K562 (cell line): ENCODE measurements at regions not wholly inside any gene's neighbourhood (a gene's known extent, or its start where the extent isn't known, plus 50 kb on each side); places are given as distances from the start of the nearest gene placed in this dataset.

Experiments
- ATAC-seq: fragments of 200-7000 bp; cut with Tn5 transposase; 3 replicates; pipeline ENCODE4 v1.9.1; 2020; ENCODE audit warnings: moderate library complexity
- BruUV-seq: library from RNA; stranded (reverse); fragments of 400-500 nt; replicated peaks from 2 replicates; lab custom pipeline; 2021; lab: Mats Ljungman, UMichigan
- CTCF ChIA-PET: fragments of 300-600 bp; formaldehyde crosslinking; extraction: SDS; loops from one replicate; lab custom pipeline; 2021; ENCODE audit warnings: low intra/inter-chr PET ratio; lab: Yijun Ruan, JAX
- POLR2A ChIA-PET: fragments of 300-600, 350-650 bp; sonication (Branson Sonifier 250); formaldehyde crosslinking; extraction: SDS; loops from one replicate; lab custom pipeline; 2021; ENCODE audit warnings: antibody characterized with exemption, inconsistent platforms; lab: Yijun Ruan, JAX
- DNase-seq, 4 experiments: peaks; one replicate each; pipeline versions ENCODE4 v3.0.0 to v3.0.0-alpha.2; 2011 to 2018; ENCODE audit warnings: low spot score in 3 of 4, mixed read lengths in 3 of 4; ENCODE audit errors: extremely low read depth in 1 of 4
- FAIRE-seq: peaks from 2 replicates; lab custom pipeline; 2011; peaks lifted over from hg19 to GRCh38; lab: Jason Lieb, UNC
- H2AFZ ChIP-seq: 2 replicates; pipeline ENCODE4 v1.6.0; 2011; ENCODE audit warnings: low read depth, low read length, control low read depth, inconsistent platforms
- H3K27ac ChIP-seq: fragments of 200-600 bp; 3 replicates; pipeline ENCODE4 v1.8.0; 2011; ENCODE audit warnings: low read depth, mild to moderate bottlenecking, control low read depth, inconsistent platforms, low read length, moderate library complexity, mixed read lengths; ENCODE audit errors: extremely low read depth
- H3K27me3 ChIP-seq, 2 experiments: fragments of 300-600 bp in 1 of 2; 2 replicates in 1 of 2; 3 replicates in 1 of 2; pipeline versions ENCODE4 v1.6.0 to v1.8.0; 2011; ENCODE audit warnings: inconsistent platforms in 2 of 2, low read length in 2 of 2, mild to moderate bottlenecking in 1 of 2, mixed read lengths in 1 of 2, moderate library complexity in 1 of 2; ENCODE audit not compliant: control insufficient read depth in 2 of 2, insufficient read depth in 2 of 2
- H3K36me3 ChIP-seq: fragments of 300-600 bp; 3 replicates; pipeline ENCODE4 v1.8.0; 2011; ENCODE audit warnings: mild to moderate bottlenecking, low read length, inconsistent platforms; ENCODE audit not compliant: control insufficient read depth, insufficient read depth
- H3K4me1 ChIP-seq, 2 experiments: fragments of 200-600 bp in 1 of 2; replicated peaks in 1 of 2; 2 replicates in 1 of 2; 3 replicates in 1 of 2; pipeline versions ENCODE4 v1.5.1 to v1.8.0; 2011; ENCODE audit warnings: inconsistent platforms in 2 of 2, low read length in 2 of 2, mild to moderate bottlenecking in 1 of 2, mixed read lengths in 1 of 2, moderate library complexity in 1 of 2; ENCODE audit not compliant: control insufficient read depth in 2 of 2, insufficient read depth in 2 of 2
- H3K4me2 ChIP-seq: 2 replicates; pipeline ENCODE4 v1.6.1; 2011; ENCODE audit warnings: low read length, control low read depth, inconsistent platforms, mixed read lengths; ENCODE audit not compliant: insufficient read depth
- H3K4me3 ChIP-seq: fragments of 200-600 bp; sonication (generic), shearing (Covaris generic); 2 replicates; pipeline ENCODE4 v1.5.1; 2016; ENCODE audit warnings: control low read depth, inconsistent platforms
- H3K79me2 ChIP-seq: fragments of 200-600 bp; 3 replicates; pipeline ENCODE4 v1.8.0; 2011; ENCODE audit warnings: low read length, inconsistent platforms; ENCODE audit not compliant: control insufficient read depth, insufficient read depth
- H3K9ac ChIP-seq, 2 experiments: 2 replicates each; pipeline versions ENCODE4 v1.6.0 to v1.6.1; 2011; ENCODE audit warnings: low read depth in 2 of 2, low read length in 2 of 2, control low read depth in 1 of 2, inconsistent platforms in 1 of 2, mild to moderate bottlenecking in 1 of 2, mixed read lengths in 1 of 2; ENCODE audit not compliant: insufficient read depth in 1 of 2
- H3K9me1 ChIP-seq: one replicate; pipeline ENCODE4 v1.6.0; 2011; ENCODE audit warnings: inconsistent platforms, mild to moderate bottlenecking, low read length, moderate library complexity; ENCODE audit not compliant: control insufficient read depth, insufficient read depth
- H3K9me3 ChIP-seq: replicated peaks from 2 replicates; pipeline ENCODE4 v1.5.1; 2011; ENCODE audit warnings: low read depth, low read length, inconsistent platforms; ENCODE audit not compliant: control insufficient read depth, insufficient read depth
- H4K20me1 ChIP-seq: replicated peaks from 2 replicates; pipeline ENCODE4 v1.6.1; 2011; ENCODE audit warnings: low read length, inconsistent platforms, mixed read lengths; ENCODE audit not compliant: control insufficient read depth, insufficient read depth
- ARHGAP35 ChIP-seq: fragments of 450-650 bp; IDR thresholded peaks from 2 replicates; pipeline ENCODE4 v1.6.1; 2018; ENCODE audit not compliant: partially characterized antibody
- CUX1 ChIP-seq: fragments of 200-800 bp; sonication (Bioruptor generic); IDR thresholded peaks from 2 replicates; pipeline ENCODE4 v1.6.1; 2016; ENCODE audit warnings: missing genetic modification characterization, missing compliant biosample characterization
- JUNB ChIP-seq: fragments of 450-650 bp; formaldehyde crosslinking; conservative IDR thresholded peaks from 2 replicates; pipeline ENCODE4 v1.4.0; 2020; ENCODE audit warnings: mild to moderate bottlenecking
- MED1 ChIP-seq: sonication (generic); formaldehyde crosslinking; IDR thresholded peaks from 2 replicates; pipeline ENCODE4 v1.8.1; 2023; ENCODE audit warnings: missing genetic modification reagents, borderline replicate concordance
- POLR2AphosphoS2 ChIP-seq: IDR thresholded peaks from 2 replicates; pipeline ENCODE4 v1.6.1; 2012; ENCODE audit warnings: low read length, improper control_type of control experiment
- PTTG1 ChIP-seq: fragments of 450-650 bp; IDR thresholded peaks from 2 replicates; pipeline ENCODE4 v1.6.1; 2016; ENCODE audit warnings: low read depth, mild to moderate bottlenecking, missing genetic modification characterization, missing compliant biosample characterization
- SRF ChIP-seq, 2 experiments: fragments of 250-450, 450-650 bp in 1 of 2; sonication (Bioruptor Pico) in 1 of 2; sonication (generic) in 1 of 2; formaldehyde crosslinking; IDR thresholded peaks; 2 replicates each; pipeline versions ENCODE4 v1.5.0 to v1.5.1; 2020 to 2022; ENCODE audit warnings: mild to moderate bottlenecking in 1 of 2, missing genetic modification reagents in 1 of 2
- WGBS: fragments of 100-300 bp; shearing (Covaris generic); methylation state at CpG from one replicate; pipeline ENCODE4 v1.1.6; 2016; ENCODE audit warnings: low coverage, mixed read lengths; ENCODE audit not compliant: insufficient coverage; ENCODE audit errors: missing lambda C conversion rate; 5-methylcytosine and 5-hydroxymethylcytosine counted together
- in situ Hi-C: fragments of 300-500 bp; cut with MboI; formaldehyde crosslinking; loops from 4 replicates; pipeline ENCODE4 v1.15.0; 2018; ENCODE audit warnings: inconsistent platforms, mixed read lengths
- intact Hi-C: fragments of 100-400 bp; cut with micrococcal nuclease; formaldehyde crosslinking; loops from 2 replicates; pipeline ENCODE4 v1.14.2; 2022
- TF ChIP-seq, protein P1 (sequence below): fragments of 200-400 bp; formaldehyde crosslinking; IDR thresholded peaks from 2 replicates; pipeline ENCODE4 v1.6.1; 2017; ENCODE audit warnings: mild to moderate bottlenecking, low read depth, low read length, moderate library complexity

DNA sequence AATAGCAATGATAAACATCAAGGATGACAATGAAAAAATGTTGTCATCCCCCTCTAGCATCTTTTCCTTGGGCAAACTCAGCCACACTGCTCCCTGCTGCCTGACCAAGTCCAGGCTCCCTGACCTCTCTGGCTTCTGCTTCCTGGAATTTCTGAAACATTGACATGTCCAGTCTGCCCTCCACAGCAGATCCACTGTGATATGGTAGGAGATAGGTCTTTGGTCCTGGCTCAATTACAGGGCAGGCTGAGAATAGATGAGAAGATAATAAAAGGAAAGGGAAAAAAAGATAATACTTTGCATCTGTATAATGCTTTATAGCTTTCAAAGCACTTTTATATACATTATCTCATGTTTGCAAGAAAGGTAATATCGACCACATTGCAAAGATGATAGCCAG, 417.7 kb downstream of the BUD13 start:
- POLR2A ChIA-PET: no interaction called here

More for the DNA sequence above, 417.7 kb downstream of the BUD13 start:
- FAIRE-seq (no peak), ATAC-seq (no peak), DNase-seq (no peak)
- intact Hi-C loops (loop anchor here (5.0 to 10.0 kb wide), 2 partner anchors 290 to 337 kb away; no protein-coding TSS in a partner anchor), in situ Hi-C loops (no loop called here)
- no peak overlapping the region for H3K4me3 ChIP-seq
- no peak overlapping the region for H3K4me2 ChIP-seq
- no peaks in the 10 kb centered on the region for H3K9me3 ChIP-seq
- TF ChIP-seq PTTG1 (no peak), ARHGAP35 (no peak), SRF (CRISPR knock-in tag; IDR thresholded peaks at IDR 0.05) (no peak), MED1 (CRISPR knock-in tag) (no peak), CUX1 (no peak), POLR2AphosphoS2 (no peak), JUNB (CRISPR knock-in tag) (no peak)
- TF ChIP-seq, protein P1, sequence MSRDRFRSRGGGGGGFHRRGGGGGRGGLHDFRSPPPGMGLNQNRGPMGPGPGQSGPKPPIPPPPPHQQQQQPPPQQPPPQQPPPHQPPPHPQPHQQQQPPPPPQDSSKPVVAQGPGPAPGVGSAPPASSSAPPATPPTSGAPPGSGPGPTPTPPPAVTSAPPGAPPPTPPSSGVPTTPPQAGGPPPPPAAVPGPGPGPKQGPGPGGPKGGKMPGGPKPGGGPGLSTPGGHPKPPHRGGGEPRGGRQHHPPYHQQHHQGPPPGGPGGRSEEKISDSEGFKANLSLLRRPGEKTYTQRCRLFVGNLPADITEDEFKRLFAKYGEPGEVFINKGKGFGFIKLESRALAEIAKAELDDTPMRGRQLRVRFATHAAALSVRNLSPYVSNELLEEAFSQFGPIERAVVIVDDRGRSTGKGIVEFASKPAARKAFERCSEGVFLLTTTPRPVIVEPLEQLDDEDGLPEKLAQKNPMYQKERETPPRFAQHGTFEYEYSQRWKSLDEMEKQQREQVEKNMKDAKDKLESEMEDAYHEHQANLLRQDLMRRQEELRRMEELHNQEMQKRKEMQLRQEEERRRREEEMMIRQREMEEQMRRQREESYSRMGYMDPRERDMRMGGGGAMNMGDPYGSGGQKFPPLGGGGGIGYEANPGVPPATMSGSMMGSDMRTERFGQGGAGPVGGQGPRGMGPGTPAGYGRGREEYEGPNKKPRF: no peak
- peaks cover 3% of the 10 kb centered on the region for H4K20me1 ChIP-seq
- peaks cover 0 to 6% of the 10 kb centered on the region in 2 experiments; a peak in 1 of 5 replicates for H3K4me1 ChIP-seq
- no peaks in the 10 kb centered on the region for H3K36me3 ChIP-seq
- CTCF ChIA-PET: no interaction called here
- H2AFZ ChIP-seq: no peak overlapping the region
- H3K27ac ChIP-seq: no peak overlapping the region
- H3K9ac ChIP-seq: no peak overlapping the region
- BruUV-seq: no TSS peak
- peaks cover 0 to 31% of the 10 kb centered on the region in 2 experiments; a peak in 3 of 5 replicates for H3K27me3 ChIP-seq
- no peaks in the 10 kb centered on the region for H3K79me2 ChIP-seq
- 0% methylated on average over 1 of the region's 1 CpG for WGBS
- H3K9me1 ChIP-seq: no peaks in the 10 kb centered on the region
